Peyer's patch (tissue), 4 donors: ENCODE measurements at regions not wholly inside any gene's neighbourhood (a gene's known extent, or its start where the extent isn't known, plus 50 kb on each side); places are given as distances from the start of the nearest gene placed in this dataset.

Source experiments
- DNase-seq, 3 donors: peaks; one replicate each; pipeline ENCODE4 v3.0.0-alpha.2; 2017 to 2019
- H3K27ac ChIP-seq, 4 donors: fragments of 200-600 bp; sonication (generic); one replicate each; pipeline ENCODE4 v1.5.1; 2016 to 2019
- H3K27me3 ChIP-seq, 2 donors: fragments of 200-600 bp; sonication (generic); one replicate each; pipeline ENCODE4 v1.5.1; 2019
- H3K36me3 ChIP-seq, 3 donors: fragments of 200-600 bp; sonication (generic); one replicate each; pipeline ENCODE4 v1.5.1; 2016 to 2019
- H3K4me1 ChIP-seq, 4 donors: fragments of 200-600 bp; sonication (generic); one replicate each; pipeline ENCODE4 v1.5.1; 2016 to 2019
- H3K4me3 ChIP-seq, 4 donors: fragments of 200-600 bp; sonication (generic); 1 replicate in 3 of 4; 2 replicates in 1 of 4; pipeline ENCODE4 v1.5.1; 2016 to 2019; ENCODE audit warnings: mild to moderate bottlenecking in 1 of 4
- H3K9me3 ChIP-seq, 4 donors: fragments of 200-600 bp; sonication (generic); one replicate each; pipeline ENCODE4 v1.5.1; 2016 to 2019; ENCODE audit warnings: mild to moderate bottlenecking in 1 of 4
- CTCF ChIP-seq, 6 experiments: fragments of 450-650 bp in 4 of 6; fragments of 200-600 bp in 2 of 6; sonication (generic) in 1 of 6; IDR thresholded peaks; one replicate each; pipeline ENCODE4 v1.5.1; 2017 to 2019; ENCODE audit warnings: antibody characterized with exemption in 6 of 6, mild to moderate bottlenecking in 3 of 6, moderate library complexity in 1 of 6
- POLR2A ChIP-seq, 2 donors: fragments of 450-650 bp; IDR thresholded peaks; one replicate each; pipeline ENCODE4 v1.5.1; 2017; ENCODE audit warnings: antibody characterized with exemption in 2 of 2, mild to moderate bottlenecking in 2 of 2, moderate library complexity in 2 of 2

GRCh38 chr10:4246881-4247358 lies 461.9 kb upstream of the KLF6 start:
- Histone ChIP-seq H3K36me3 (no peaks in the 10 kb centered on the region), H3K27me3 (no peaks in the 10 kb centered on the region), H3K4me1 (no peaks in the 10 kb centered on the region), H3K4me3 (no peak overlapping the region), H3K27ac (peak overlapping the region in 1 of 4 donors; percentile 4), H3K9me3 (no peaks in the 10 kb centered on the region)
- DNase-seq = no peak
- no peak for TF ChIP-seq CTCF (IDR thresholded peaks at IDR 0.05)
- TF ChIP-seq POLR2A (IDR thresholded peaks at IDR 0.05) = no peak

GRCh38 chr10:4243651-4244050 lies 458.6 kb upstream of the KLF6 start:
- H3K27ac ChIP-seq = peak overlapping the region in 1 of 4 donors; percentile 87
- no peaks in the 10 kb centered on the region for H3K36me3 ChIP-seq
- no peaks in the 10 kb centered on the region for H3K27me3 ChIP-seq
- H3K4me3 ChIP-seq = no peak overlapping the region
- no peak for DNase-seq
- TF ChIP-seq CTCF (IDR thresholded peaks at IDR 0.05) (no peak), POLR2A (IDR thresholded peaks at IDR 0.05) (no peak)
- H3K4me1 ChIP-seq = no peaks in the 10 kb centered on the region
- H3K9me3 ChIP-seq = no peaks in the 10 kb centered on the region

- Histone ChIP-seq H3K36me3 (no peaks in the 10 kb centered on the region), H3K4me3 (peak overlapping the region in 1 of 4 donors; percentile 6), H3K27me3 (no peaks in the 10 kb centered on the region), H3K9me3 (no peaks in the 10 kb centered on the region), H3K4me1 (no peaks in the 10 kb centered on the region), H3K27ac (peak overlapping the region in 2 of 4 donors; percentile 64 to 87)
- DNase-seq = no peak
- TF ChIP-seq POLR2A (IDR thresholded peaks at IDR 0.05) = no peak
- no peak for TF ChIP-seq CTCF (IDR thresholded peaks at IDR 0.05)
Observed at GRCh38 chr10:4243169-4243568, 458.2 kb upstream of the KLF6 start.

- TF ChIP-seq CTCF (IDR thresholded peaks at IDR 0.05) = no peak
- TF ChIP-seq POLR2A (IDR thresholded peaks at IDR 0.05) = no peak
- peak overlapping the region; percentile 3 to 87 (median 39) for H3K27ac ChIP-seq
- H3K27me3 ChIP-seq = no peaks in the 10 kb centered on the region
- peak overlapping the region in 1 of 4 donors; percentile 6 for H3K4me3 ChIP-seq
- H3K4me1 ChIP-seq = no peaks in the 10 kb centered on the region
- H3K9me3 ChIP-seq = no peaks in the 10 kb centered on the region
- DNase-seq = no peak
- H3K36me3 ChIP-seq = no peaks in the 10 kb centered on the region
Observed at GRCh38 chr10:4242561-4243035, 457.6 kb upstream of the KLF6 start.

- no peak for DNase-seq
Observed at GRCh38 chr10:4241724-4242345, 456.8 kb upstream of the KLF6 start.

More at GRCh38 chr10:4241724-4242345, 456.8 kb upstream of the KLF6 start:
- peak overlapping the region in 3 of 4 donors; percentile 14 to 87 (median 64) for H3K27ac ChIP-seq
- TF ChIP-seq POLR2A (IDR thresholded peaks at IDR 0.05) (no peak), CTCF (IDR thresholded peaks at IDR 0.05) (no peak)
- no peaks in the 10 kb centered on the region for H3K9me3 ChIP-seq
- no peaks in the 10 kb centered on the region for H3K4me1 ChIP-seq
- no peaks in the 10 kb centered on the region for H3K27me3 ChIP-seq
- H3K4me3 ChIP-seq = no peak overlapping the region
- H3K36me3 ChIP-seq = no peaks in the 10 kb centered on the region
